ENCODE measurements at regions not wholly inside any gene's neighbourhood (a gene's known extent, or its start where the extent isn't known, plus 50 kb on each side); places are given as distances from the start of the nearest gene placed in this dataset.

DNA sequence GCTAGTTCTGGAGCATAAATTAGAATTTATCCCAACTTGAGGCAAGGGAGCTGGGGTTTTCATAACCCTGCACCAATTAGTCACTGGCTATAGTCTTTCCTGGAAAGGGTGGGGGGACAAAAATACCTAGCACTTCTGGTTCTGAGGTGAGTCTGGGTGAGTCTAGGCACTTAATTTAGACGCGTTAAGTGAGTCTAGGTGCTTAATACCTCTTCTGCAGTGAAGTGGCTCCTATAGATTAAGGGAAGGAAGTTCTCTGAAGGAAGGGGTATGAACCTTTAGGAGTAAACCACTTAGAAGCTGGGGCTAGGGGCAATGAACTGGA, 251.7 kb downstream of the EFCAB11 start:
- DNase-seq (ENCODE audit: unreplicated experiment): no peak
- peaks cover 2% of the 10 kb centered on the region for H3K9me3 Mint-ChIP-seq (ENCODE audit: unreplicated experiment)
- peaks cover 5% of the 10 kb centered on the region for H3K4me1 Mint-ChIP-seq (ENCODE audit: insufficient read depth, unreplicated experiment)
- H3K27ac Mint-ChIP-seq (ENCODE audit: low read depth, unreplicated experiment): no peak overlapping the region
- H3K4me3 Mint-ChIP-seq (ENCODE audit: unreplicated experiment): no peak overlapping the region
- intact Hi-C loops (cut with micrococcal nuclease): no loop called here
- no peaks in the 10 kb centered on the region for H3K36me3 Mint-ChIP-seq (ENCODE audit: insufficient read depth, unreplicated experiment)
- CTCF ChIA-PET: interaction anchor here (0.6 to 1.2 kb wide), 3 partner anchors 64 to 1904 kb away, joined by 3 to 5 read pairs (median 4); no protein-coding TSS in a partner anchor
- BruUV-seq (replicated peaks): no TSS peak
- POLR2A ChIA-PET: no interaction called here
- no peaks in the 10 kb centered on the region for H3K27me3 Mint-ChIP-seq (ENCODE audit: insufficient read depth, unreplicated experiment)
- TF ChIP-seq, protein P1, sequence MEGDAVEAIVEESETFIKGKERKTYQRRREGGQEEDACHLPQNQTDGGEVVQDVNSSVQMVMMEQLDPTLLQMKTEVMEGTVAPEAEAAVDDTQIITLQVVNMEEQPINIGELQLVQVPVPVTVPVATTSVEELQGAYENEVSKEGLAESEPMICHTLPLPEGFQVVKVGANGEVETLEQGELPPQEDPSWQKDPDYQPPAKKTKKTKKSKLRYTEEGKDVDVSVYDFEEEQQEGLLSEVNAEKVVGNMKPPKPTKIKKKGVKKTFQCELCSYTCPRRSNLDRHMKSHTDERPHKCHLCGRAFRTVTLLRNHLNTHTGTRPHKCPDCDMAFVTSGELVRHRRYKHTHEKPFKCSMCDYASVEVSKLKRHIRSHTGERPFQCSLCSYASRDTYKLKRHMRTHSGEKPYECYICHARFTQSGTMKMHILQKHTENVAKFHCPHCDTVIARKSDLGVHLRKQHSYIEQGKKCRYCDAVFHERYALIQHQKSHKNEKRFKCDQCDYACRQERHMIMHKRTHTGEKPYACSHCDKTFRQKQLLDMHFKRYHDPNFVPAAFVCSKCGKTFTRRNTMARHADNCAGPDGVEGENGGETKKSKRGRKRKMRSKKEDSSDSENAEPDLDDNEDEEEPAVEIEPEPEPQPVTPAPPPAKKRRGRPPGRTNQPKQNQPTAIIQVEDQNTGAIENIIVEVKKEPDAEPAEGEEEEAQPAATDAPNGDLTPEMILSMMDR (IDR thresholded peaks at IDR 0.05; ENCODE audit: unreplicated experiment): no peak

DNA sequence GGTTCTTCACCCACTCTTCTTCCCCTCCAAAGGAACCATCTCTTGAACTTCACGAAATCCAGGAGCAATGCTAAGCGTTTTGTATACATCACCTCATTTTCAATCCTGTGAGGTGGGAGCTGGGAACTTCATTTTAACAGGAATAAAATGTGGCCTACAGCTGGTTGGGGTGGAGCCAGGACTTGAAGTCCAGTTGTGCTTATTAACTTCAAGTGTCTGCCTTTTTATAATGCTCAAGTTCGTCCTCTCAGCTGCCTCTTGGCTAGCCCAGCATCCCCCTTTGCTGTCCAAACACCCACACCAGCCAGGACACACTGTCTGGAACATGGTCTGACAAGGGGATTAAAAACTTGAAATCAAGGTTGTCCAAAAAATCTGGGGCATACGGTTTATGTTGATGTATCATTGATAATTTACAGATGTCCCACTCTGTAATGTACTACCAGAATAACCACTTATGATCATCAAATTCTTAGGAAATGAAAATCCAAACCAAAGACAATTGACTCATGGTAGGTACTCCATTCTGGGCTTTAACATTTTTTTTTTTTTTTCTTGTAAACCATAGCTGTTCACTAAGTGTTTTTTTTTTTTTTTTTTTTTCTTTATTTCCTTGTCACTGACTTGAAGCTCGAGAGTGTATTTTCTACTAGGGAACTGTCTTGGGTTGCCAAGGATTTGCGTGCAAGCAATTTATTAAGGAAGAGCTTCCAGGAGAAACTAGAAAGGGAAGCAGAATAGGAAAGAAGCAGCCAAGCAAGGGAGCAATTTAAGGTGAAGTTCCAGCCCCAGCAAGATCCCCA, 252.3 kb downstream of the EFCAB11 start:
- no peaks in the 10 kb centered on the region for H3K27me3 Mint-ChIP-seq (ENCODE audit: insufficient read depth, unreplicated experiment)
- H3K4me3 Mint-ChIP-seq (ENCODE audit: unreplicated experiment): peak overlapping the region; percentile 67
- no TSS peak for BruUV-seq (replicated peaks)
- ChIA-PET POLR2A (no interaction called here), CTCF (interaction anchor here (0.6 to 0.7 kb wide), 2 partner anchors 661 to 1904 kb away, joined by 3 to 4 read pairs; no protein-coding TSS in a partner anchor)
- intact Hi-C loops (cut with micrococcal nuclease): no loop called here
- DNase-seq (ENCODE audit: unreplicated experiment): peak; percentile 6
- H3K9me3 Mint-ChIP-seq (ENCODE audit: unreplicated experiment): peaks cover 4% of the 10 kb centered on the region
- H3K4me1 Mint-ChIP-seq (ENCODE audit: insufficient read depth, unreplicated experiment): peaks cover 5% of the 10 kb centered on the region
- TF ChIP-seq, protein P1 (IDR thresholded peaks at IDR 0.05; ENCODE audit: unreplicated experiment): no peak
- no peak overlapping the region for H3K27ac Mint-ChIP-seq (ENCODE audit: low read depth, unreplicated experiment)
- H3K36me3 Mint-ChIP-seq (ENCODE audit: insufficient read depth, unreplicated experiment): no peaks in the 10 kb centered on the region

DNA sequence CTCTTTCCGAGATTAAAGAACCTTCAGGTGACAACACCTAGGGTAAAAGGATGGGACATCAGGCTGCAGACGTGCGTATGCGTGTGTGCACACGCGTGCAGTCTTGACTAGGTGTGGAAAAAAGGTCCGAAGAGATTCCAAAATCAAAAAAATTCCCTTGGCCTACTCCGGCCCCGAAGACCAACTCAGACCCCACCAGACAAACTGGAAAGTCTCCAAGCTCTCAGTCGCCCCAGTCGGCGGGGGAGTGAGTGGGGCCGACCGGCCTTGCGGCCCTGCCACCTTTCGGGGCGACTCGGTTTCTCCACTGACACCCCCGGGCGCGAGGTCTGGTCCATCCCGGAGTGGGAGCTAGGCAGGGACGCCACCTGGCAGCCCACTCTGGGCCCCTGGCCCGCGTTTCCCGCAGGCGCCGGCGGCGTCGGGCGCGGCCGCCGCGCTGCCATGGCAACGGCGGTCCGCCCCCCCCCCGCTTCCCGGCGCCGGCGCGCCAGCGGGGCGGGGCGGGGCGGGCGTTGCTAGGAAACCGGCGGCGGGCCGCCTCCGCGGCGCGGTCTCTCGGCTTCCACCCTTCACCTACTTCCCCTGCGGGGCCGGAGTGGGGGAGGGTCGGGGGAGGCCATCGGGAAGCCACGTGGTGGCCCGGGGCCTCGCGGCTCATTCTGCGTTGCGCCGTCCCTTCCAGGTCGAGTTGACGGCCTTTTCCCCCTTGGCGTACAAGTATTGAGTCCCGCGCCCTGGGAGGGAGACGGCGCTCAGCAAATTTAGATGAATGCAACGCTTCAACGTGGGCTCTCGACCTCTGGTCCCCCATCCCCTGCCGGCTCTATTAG, 253.1 kb downstream of the EFCAB11 start:
- DNase-seq (ENCODE audit: unreplicated experiment): peak; percentile 57
- TF ChIP-seq, protein P1 (IDR thresholded peaks at IDR 0.05; ENCODE audit: unreplicated experiment): no peak
- CTCF ChIA-PET: interaction anchor here (1.3 kb wide), 1 partner anchor 23 kb away, joined by 5 read pairs; no protein-coding TSS in a partner anchor
- POLR2A ChIA-PET: no interaction called here
- H3K27ac Mint-ChIP-seq (ENCODE audit: low read depth, unreplicated experiment): no peak overlapping the region
- H3K4me1 Mint-ChIP-seq (ENCODE audit: insufficient read depth, unreplicated experiment): peaks cover 5% of the 10 kb centered on the region
- intact Hi-C loops (cut with micrococcal nuclease): no loop called here
- peaks cover 4% of the 10 kb centered on the region for H3K9me3 Mint-ChIP-seq (ENCODE audit: unreplicated experiment)
- no peaks in the 10 kb centered on the region for H3K27me3 Mint-ChIP-seq (ENCODE audit: insufficient read depth, unreplicated experiment)
- peak overlapping the region; percentile 67 for H3K4me3 Mint-ChIP-seq (ENCODE audit: unreplicated experiment)
- H3K36me3 Mint-ChIP-seq (ENCODE audit: insufficient read depth, unreplicated experiment): no peaks in the 10 kb centered on the region
- no TSS peak for BruUV-seq (replicated peaks)

DNA sequence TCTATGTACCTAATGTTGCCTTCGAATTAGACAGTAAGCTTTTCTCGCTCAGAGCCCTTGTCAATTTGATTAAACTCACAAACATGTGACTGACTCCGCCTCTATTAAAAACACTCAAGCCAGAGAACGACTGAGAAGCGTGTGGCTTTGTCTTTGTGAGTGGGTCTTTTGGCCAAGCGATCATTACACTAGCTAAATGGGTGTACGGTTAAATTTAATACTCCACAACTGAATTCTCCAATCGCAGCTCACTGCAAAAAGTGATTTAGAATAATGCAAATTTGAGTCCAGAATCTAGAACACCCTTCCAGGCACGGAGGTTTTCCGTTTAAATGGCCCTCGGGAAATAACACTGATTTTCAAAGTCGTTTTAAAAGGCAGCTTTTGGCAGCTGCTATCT, 253.7 kb downstream of the EFCAB11 start:
- no peaks in the 10 kb centered on the region for H3K27me3 Mint-ChIP-seq (ENCODE audit: insufficient read depth, unreplicated experiment)
- DNase-seq (ENCODE audit: unreplicated experiment): no peak
- TF ChIP-seq, protein P1 (IDR thresholded peaks at IDR 0.05; ENCODE audit: unreplicated experiment): no peak
- no peaks in the 10 kb centered on the region for H3K36me3 Mint-ChIP-seq (ENCODE audit: insufficient read depth, unreplicated experiment)
- no peak overlapping the region for H3K27ac Mint-ChIP-seq (ENCODE audit: low read depth, unreplicated experiment)
- intact Hi-C loops (cut with micrococcal nuclease): no loop called here
- BruUV-seq (replicated peaks): no TSS peak
- H3K4me1 Mint-ChIP-seq (ENCODE audit: insufficient read depth, unreplicated experiment): peaks cover 5% of the 10 kb centered on the region
- ChIA-PET POLR2A (interaction anchor here (1.2 kb wide), 1 partner anchor 47 kb away, joined by 3 read pairs; no protein-coding TSS in a partner anchor), CTCF (interaction anchor here (1.3 kb wide), 1 partner anchor 23 kb away, joined by 5 read pairs; no protein-coding TSS in a partner anchor)
- peak overlapping the region; percentile 43 for H3K4me3 Mint-ChIP-seq (ENCODE audit: unreplicated experiment)
- H3K9me3 Mint-ChIP-seq (ENCODE audit: unreplicated experiment): peaks cover 4% of the 10 kb centered on the region
